ENCODE measurements at regions not wholly inside any gene's neighbourhood (a gene's known extent, or its start where the extent isn't known, plus 50 kb on each side); places are given as distances from the start of the nearest gene placed in this dataset.

DNA sequence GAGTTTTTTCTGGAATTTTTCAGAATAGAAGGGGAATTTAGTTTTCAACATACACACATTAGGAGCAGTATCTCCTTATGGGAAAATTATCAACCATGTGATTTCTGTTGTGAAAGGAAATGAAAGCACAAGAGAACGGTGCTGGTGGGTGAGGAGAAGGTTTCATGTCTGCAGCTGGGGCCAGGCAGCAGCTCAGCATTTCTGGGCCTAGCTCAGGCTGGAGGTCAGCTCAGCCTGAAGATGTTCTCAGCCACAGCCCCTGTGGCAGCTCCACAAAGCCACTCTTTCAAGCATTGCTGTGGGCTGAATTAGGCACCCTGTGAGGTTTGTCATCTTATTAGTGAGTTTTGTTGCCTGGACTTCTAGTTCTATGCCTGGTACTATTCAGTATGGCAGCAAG, 90.3 kb downstream of the DIRAS2 start:
- TF ChIP-seq, protein P1, sequence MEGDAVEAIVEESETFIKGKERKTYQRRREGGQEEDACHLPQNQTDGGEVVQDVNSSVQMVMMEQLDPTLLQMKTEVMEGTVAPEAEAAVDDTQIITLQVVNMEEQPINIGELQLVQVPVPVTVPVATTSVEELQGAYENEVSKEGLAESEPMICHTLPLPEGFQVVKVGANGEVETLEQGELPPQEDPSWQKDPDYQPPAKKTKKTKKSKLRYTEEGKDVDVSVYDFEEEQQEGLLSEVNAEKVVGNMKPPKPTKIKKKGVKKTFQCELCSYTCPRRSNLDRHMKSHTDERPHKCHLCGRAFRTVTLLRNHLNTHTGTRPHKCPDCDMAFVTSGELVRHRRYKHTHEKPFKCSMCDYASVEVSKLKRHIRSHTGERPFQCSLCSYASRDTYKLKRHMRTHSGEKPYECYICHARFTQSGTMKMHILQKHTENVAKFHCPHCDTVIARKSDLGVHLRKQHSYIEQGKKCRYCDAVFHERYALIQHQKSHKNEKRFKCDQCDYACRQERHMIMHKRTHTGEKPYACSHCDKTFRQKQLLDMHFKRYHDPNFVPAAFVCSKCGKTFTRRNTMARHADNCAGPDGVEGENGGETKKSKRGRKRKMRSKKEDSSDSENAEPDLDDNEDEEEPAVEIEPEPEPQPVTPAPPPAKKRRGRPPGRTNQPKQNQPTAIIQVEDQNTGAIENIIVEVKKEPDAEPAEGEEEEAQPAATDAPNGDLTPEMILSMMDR (IDR thresholded peaks at IDR 0.05; ENCODE audit: low read depth, low read length): no peak
- no peaks in the 10 kb centered on the region for H3K36me3 ChIP-seq

DNA sequence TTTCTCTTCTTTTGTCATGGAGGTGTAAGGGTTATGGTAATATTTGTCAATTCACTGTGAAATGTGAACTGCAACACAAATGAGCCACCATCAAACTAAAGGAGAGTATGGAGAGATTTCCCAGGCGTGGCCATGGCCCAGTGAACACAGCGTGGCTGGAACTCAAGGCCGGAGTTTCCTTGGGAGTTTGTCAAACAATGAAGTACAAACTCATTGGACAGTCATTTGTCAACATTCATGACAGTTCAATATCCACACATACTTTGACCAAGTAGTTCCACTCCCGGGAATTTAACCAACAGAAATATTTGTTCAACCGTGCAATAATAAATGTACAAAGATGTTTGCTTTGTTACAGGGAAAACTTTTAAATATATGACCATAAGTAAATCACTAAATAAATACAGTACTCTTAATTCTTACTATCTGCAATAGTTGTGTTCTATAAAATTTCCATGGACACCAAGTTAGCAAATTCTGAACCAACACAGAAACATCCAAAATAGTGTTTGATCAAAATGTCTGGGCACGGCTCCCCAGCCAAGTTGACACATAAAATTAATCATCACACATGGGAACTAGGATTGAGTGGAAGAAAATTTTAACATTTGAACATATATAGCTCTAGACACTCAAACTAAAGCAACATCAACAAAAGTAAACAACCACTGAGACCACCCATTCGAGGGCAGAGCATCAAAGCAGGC, 87.1 kb downstream of the DIRAS2 start:
- H3K9me3 ChIP-seq: no peaks in the 10 kb centered on the region
- no peak overlapping the region for H3K4me3 ChIP-seq (ENCODE audit: low read depth, low read length)
- DNase-seq: no peak
- H3K4me1 ChIP-seq: no peaks in the 10 kb centered on the region
- TF ChIP-seq, protein P1 (IDR thresholded peaks at IDR 0.05; ENCODE audit: low read depth, low read length): no peak
- H3K27me3 ChIP-seq: no peaks in the 10 kb centered on the region
- no peaks in the 10 kb centered on the region for H3K36me3 ChIP-seq

More for the DNA sequence above, 90.3 kb downstream of the DIRAS2 start:
- Histone ChIP-seq H3K9me3 (no peaks in the 10 kb centered on the region), H3K4me3 (ENCODE audit: low read depth, low read length) (no peak overlapping the region), H3K4me1 (no peaks in the 10 kb centered on the region), H3K27me3 (no peaks in the 10 kb centered on the region)
- no peak for DNase-seq

DNA sequence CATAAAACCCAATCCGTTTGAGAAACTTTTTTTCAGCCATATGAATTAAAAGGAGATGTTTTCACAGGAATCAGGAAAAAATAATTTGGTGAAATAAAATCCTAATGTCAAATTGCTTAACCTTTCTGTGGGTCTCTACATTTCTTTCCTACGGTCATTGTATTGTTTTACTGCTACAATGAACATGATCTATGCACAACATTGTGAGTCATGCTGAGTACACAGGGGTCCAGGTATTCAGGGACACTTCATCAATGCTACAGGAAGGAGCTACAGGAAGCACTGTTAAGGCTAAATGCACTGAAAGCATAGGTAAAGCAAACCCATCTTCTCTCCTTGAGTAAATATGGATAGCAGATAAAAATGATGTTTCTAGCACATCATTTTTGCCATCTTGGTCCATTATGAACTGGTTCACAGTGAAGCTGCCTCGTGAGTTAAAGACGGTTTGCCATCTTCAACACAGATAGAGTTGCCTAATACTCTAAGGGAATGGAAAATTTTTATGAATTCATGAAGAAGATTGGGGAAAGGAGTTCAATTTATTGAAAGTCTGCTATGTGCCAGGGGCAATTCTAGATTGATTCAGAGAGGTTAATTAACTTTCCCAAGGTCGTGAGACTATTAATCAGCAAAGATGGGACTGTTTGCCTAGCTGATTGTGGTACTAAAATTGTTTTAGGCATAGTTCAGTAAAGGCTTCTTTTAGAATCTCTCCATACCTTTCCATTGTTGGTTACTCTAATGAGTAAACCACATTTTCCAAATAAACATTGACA, 85.5 kb downstream of the DIRAS2 start:
- DNase-seq: no peak
- Histone ChIP-seq H3K4me1 (no peaks in the 10 kb centered on the region), H3K36me3 (no peaks in the 10 kb centered on the region), H3K4me3 (ENCODE audit: low read depth, low read length) (no peak overlapping the region), H3K9me3 (no peaks in the 10 kb centered on the region), H3K27me3 (no peaks in the 10 kb centered on the region)
- TF ChIP-seq, protein P1 (IDR thresholded peaks at IDR 0.05; ENCODE audit: low read depth, low read length): no peak

DNA sequence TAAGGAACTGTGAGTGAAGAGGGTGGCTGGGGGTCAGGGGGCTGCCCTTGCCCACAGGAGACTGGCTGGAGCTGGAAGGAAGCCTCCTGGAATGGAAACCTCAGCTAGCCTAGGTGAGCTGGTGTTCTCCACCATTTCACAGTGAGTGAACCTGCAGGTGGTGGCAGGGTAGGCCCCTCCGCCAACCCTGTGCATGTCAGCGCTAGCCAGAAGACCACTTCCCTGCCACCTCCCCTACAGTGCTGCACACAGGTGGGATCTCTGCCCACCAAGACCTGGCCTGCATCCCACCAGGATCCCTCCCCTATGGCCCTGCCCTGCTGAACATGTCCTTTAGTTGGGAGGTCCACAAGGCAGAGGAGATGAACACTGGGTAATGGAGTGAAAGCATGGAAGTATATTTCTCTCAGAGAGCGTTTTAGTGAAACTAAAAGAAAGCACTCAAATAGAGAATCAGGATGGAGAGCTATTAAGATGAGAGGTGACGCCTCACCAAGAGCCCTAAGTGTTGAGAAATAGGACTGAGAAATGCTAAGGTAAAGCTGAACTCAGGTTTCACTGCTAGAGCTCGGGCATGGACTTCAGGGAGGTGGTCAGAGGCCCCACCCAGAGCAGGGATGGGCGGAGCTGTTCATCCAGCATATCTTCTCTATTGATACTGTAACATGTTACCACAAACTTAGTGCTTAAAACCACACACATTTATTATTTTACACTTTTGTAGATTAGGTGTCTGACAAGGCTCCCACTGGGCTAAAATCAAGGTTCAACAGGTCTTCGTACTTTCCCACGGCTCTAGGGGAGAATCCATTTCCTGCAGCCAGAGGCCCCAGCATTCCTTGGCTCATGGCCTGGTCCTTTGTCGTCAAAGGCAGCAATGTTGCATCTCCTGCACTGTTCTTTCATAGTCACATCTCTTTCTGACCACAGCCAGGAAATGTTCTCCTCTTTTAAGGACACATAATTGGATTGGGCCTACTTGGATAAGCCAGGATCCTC, 83.2 kb downstream of the DIRAS2 start:
- Histone ChIP-seq H3K27me3 (no peaks in the 10 kb centered on the region), H3K36me3 (no peaks in the 10 kb centered on the region), H3K9me3 (no peaks in the 10 kb centered on the region), H3K4me3 (ENCODE audit: low read depth, low read length) (no peak overlapping the region), H3K4me1 (no peaks in the 10 kb centered on the region)
- TF ChIP-seq, protein P1 (IDR thresholded peaks at IDR 0.05; ENCODE audit: low read depth, low read length): no peak
- no peak for DNase-seq
